A549 (cell line): ENCODE measurements at regions not wholly inside any gene's neighbourhood (a gene's known extent, or its start where the extent isn't known, plus 50 kb on each side); places are given as distances from the start of the nearest gene placed in this dataset.

Experiments used
- CHD2 ChIP-seq: fragments of 150-350 bp; IDR thresholded peaks from 2 replicates; pipeline ENCODE4 v1.6.1; 2014; ENCODE audit warnings: low read length; ENCODE audit not compliant: partially characterized antibody
- EP300 ChIP-seq, 2 experiments: fragments of >200 bp; sonication (Bioruptor Twin); formaldehyde crosslinking; IDR thresholded peaks; 2 replicates in 1 of 2; 3 replicates in 1 of 2; pipeline ENCODE4 v1.6.1; 2016 to 2017
- FOSL2 ChIP-seq, 2 experiments: fragments of 450-650 bp in 1 of 2; fragments of >200 bp in 1 of 2; sonication (Bioruptor Twin) in 1 of 2; formaldehyde crosslinking; IDR thresholded peaks; 2 replicates each; pipeline versions ENCODE4 v1.5.0 to v1.6.1; 2016 to 2020; ENCODE audit warnings: mild to moderate bottlenecking in 1 of 2, moderate library complexity in 1 of 2
- NPAS2 ChIP-seq: fragments of 250-450 bp; sonication (Bioruptor Pico); IDR thresholded peaks from 2 replicates; pipeline ENCODE4 v1.8.0; 2022; ENCODE audit warnings: mild to moderate bottlenecking, moderate library complexity, borderline replicate concordance
- POLR2A ChIP-seq: IDR thresholded peaks from 2 replicates; pipeline ENCODE4 v1.6.1; 2012; ENCODE audit warnings: mild to moderate bottlenecking, low read length
- SREBF2 ChIP-seq: fragments of 450-650 bp; IDR thresholded peaks from 2 replicates; pipeline ENCODE4 v1.6.1; 2014; ENCODE audit warnings: mild to moderate bottlenecking, moderate library complexity
- USF2 ChIP-seq: fragments of 450-650 bp; IDR thresholded peaks from 2 replicates; pipeline ENCODE4 v1.6.1; 2014; ENCODE audit warnings: antibody characterized with exemption
- TF ChIP-seq, protein P1 (sequence below): fragments of >200 bp; sonication (Bioruptor Twin); formaldehyde crosslinking; IDR thresholded peaks from 3 replicates; pipeline ENCODE4 v1.5.1; 2016
- TF ChIP-seq, protein P2 (sequence below): IDR thresholded peaks from 2 replicates; pipeline ENCODE4 v1.6.1; 2012

- TF ChIP-seq, protein P1, sequence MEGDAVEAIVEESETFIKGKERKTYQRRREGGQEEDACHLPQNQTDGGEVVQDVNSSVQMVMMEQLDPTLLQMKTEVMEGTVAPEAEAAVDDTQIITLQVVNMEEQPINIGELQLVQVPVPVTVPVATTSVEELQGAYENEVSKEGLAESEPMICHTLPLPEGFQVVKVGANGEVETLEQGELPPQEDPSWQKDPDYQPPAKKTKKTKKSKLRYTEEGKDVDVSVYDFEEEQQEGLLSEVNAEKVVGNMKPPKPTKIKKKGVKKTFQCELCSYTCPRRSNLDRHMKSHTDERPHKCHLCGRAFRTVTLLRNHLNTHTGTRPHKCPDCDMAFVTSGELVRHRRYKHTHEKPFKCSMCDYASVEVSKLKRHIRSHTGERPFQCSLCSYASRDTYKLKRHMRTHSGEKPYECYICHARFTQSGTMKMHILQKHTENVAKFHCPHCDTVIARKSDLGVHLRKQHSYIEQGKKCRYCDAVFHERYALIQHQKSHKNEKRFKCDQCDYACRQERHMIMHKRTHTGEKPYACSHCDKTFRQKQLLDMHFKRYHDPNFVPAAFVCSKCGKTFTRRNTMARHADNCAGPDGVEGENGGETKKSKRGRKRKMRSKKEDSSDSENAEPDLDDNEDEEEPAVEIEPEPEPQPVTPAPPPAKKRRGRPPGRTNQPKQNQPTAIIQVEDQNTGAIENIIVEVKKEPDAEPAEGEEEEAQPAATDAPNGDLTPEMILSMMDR, result no peak
- TF ChIP-seq POLR2A (no peak), NPAS2 (no peak), SREBF2 (no peak), USF2 (no peak), EP300 (IDR thresholded peaks at IDR 0.05) (no peak), CHD2 (no peak), FOSL2 (IDR thresholded peaks at IDR 0.05) (no peak), FOSL2 (CRISPR knock-in tag; IDR thresholded peaks at IDR 0.05) (no peak)
- TF ChIP-seq, protein P2, sequence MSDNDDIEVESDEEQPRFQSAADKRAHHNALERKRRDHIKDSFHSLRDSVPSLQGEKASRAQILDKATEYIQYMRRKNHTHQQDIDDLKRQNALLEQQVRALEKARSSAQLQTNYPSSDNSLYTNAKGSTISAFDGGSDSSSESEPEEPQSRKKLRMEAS, result no peak
Measured at GRCh38 chr14:95023886-95024285, 133.4 kb downstream of the DICER1 start.
